WTC11 (cell line): ENCODE measurements at regions not wholly inside any gene's neighbourhood (a gene's known extent, or its start where the extent isn't known, plus 50 kb on each side); places are given as distances from the start of the nearest gene placed in this dataset.

Experiments
- ATAC-seq: fragments of 200-7000 bp; cut with Tn5 transposase; 2 replicates; pipeline ENCODE4 v1.10.0; 2021; ENCODE audit warnings: mild to moderate bottlenecking, moderate library complexity
- CTCF ChIA-PET: fragments of 300-600 bp; sonication (Branson Sonifier 250); formaldehyde crosslinking; loops from one replicate; lab custom pipeline; 2021; ENCODE audit warnings: antibody characterized with exemption; lab: Charles Lee
- POLR2A ChIA-PET: fragments of 350-600 bp; sonication (Branson Sonifier 250); formaldehyde crosslinking; loops from one replicate; lab custom pipeline; 2021; ENCODE audit warnings: antibody characterized with exemption; lab: Charles Lee
- DNase-seq: peaks from one replicate; pipeline ENCODE4 v3.0.0; 2021; ENCODE audit warnings: low spot score
- H3K27ac Mint-ChIP-seq: 2 replicates; pipeline ENCODE4 v1.8.0; 2021; ENCODE audit warnings: mixed read lengths
- H3K27me3 Mint-ChIP-seq: 2 replicates; pipeline ENCODE4 v1.8.0; 2021; ENCODE audit warnings: low read depth, mild to moderate bottlenecking, moderate library complexity, mixed read lengths
- H3K36me3 Mint-ChIP-seq: 2 replicates; pipeline ENCODE4 v1.8.0; 2021; ENCODE audit warnings: mixed read lengths
- H3K4me1 Mint-ChIP-seq: 2 replicates; pipeline ENCODE4 v1.8.0; 2022; ENCODE audit warnings: mixed read lengths
- H3K4me3 Mint-ChIP-seq: 2 replicates; pipeline ENCODE4 v1.8.0; 2021; ENCODE audit warnings: mild to moderate bottlenecking, moderate library complexity, mixed read lengths
- H3K9me3 Mint-ChIP-seq: 2 replicates; pipeline ENCODE4 v1.8.0; 2021; ENCODE audit warnings: mixed read lengths
- ATF1 ChIP-seq: sonication (generic); formaldehyde crosslinking; IDR thresholded peaks from 2 replicates; pipeline ENCODE4 v1.8.1; 2023; ENCODE audit warnings: mild to moderate bottlenecking, moderate library complexity, missing genetic modification reagents
- ATF3 ChIP-seq: sonication (generic); formaldehyde crosslinking; conservative IDR thresholded peaks from 2 replicates; pipeline ENCODE4 v1.8.1; 2022; ENCODE audit warnings: mild to moderate bottlenecking, missing genetic modification reagents
- E2F4 ChIP-seq: sonication (generic); formaldehyde crosslinking; IDR thresholded peaks from 2 replicates; pipeline ENCODE4 v1.8.1; 2022; ENCODE audit warnings: low read depth, mild to moderate bottlenecking, moderate library complexity, missing genetic modification reagents, borderline replicate concordance
- FOXP1 ChIP-seq: sonication (generic); formaldehyde crosslinking; IDR thresholded peaks from 2 replicates; pipeline ENCODE4 v1.8.0; 2022; ENCODE audit warnings: missing genetic modification reagents, mild to moderate bottlenecking, moderate library complexity, borderline replicate concordance
- FOXP4 ChIP-seq: sonication (generic); formaldehyde crosslinking; IDR thresholded peaks from 2 replicates; pipeline ENCODE4 v1.8.0; 2022; ENCODE audit warnings: mild to moderate bottlenecking, missing genetic modification reagents
- GABPB1 ChIP-seq: sonication (generic); formaldehyde crosslinking; IDR thresholded peaks from 2 replicates; pipeline ENCODE4 v1.8.1; 2023; ENCODE audit warnings: mild to moderate bottlenecking, missing genetic modification reagents
- IRF2 ChIP-seq: sonication (generic); formaldehyde crosslinking; IDR thresholded peaks from 2 replicates; pipeline ENCODE4 v1.8.0; 2022; ENCODE audit warnings: low read depth, missing genetic modification reagents, borderline replicate concordance
- JUN ChIP-seq: sonication (generic); formaldehyde crosslinking; IDR thresholded peaks from 2 replicates; pipeline ENCODE4 v1.8.0; 2023; ENCODE audit warnings: mild to moderate bottlenecking, missing genetic modification reagents
- KAT7 ChIP-seq: sonication (generic); formaldehyde crosslinking; IDR thresholded peaks from 2 replicates; pipeline ENCODE4 v1.8.1; 2023; ENCODE audit warnings: missing genetic modification reagents, mild to moderate bottlenecking, borderline replicate concordance
- MYBL2 ChIP-seq: sonication (generic); formaldehyde crosslinking; IDR thresholded peaks from 2 replicates; pipeline ENCODE4 v1.8.1; 2023; ENCODE audit warnings: mild to moderate bottlenecking, moderate library complexity, missing genetic modification reagents
- NR1H2 ChIP-seq: sonication (generic); formaldehyde crosslinking; IDR thresholded peaks from 2 replicates; pipeline ENCODE4 v1.9.0; 2021; ENCODE audit warnings: mild to moderate bottlenecking, moderate library complexity, missing genetic modification reagents
- NR2C2 ChIP-seq: sonication (generic); formaldehyde crosslinking; IDR thresholded peaks from 2 replicates; pipeline ENCODE4 v1.8.0; 2022; ENCODE audit warnings: mild to moderate bottlenecking, missing genetic modification reagents
- ZNF121 ChIP-seq: sonication (generic); formaldehyde crosslinking; IDR thresholded peaks from 2 replicates; pipeline ENCODE4 v1.8.0; 2023; ENCODE audit warnings: missing genetic modification reagents
- ZNF219 ChIP-seq: sonication (generic); formaldehyde crosslinking; IDR thresholded peaks from 2 replicates; pipeline ENCODE4 v1.8.0; 2023; ENCODE audit warnings: missing genetic modification reagents, mild to moderate bottlenecking, borderline replicate concordance
- ZNF232 ChIP-seq: sonication (generic); formaldehyde crosslinking; IDR thresholded peaks from 2 replicates; pipeline ENCODE4 v1.8.0; 2022; ENCODE audit warnings: mild to moderate bottlenecking, missing genetic modification reagents
- ZNF396 ChIP-seq: fragments of 250-450 bp; sonication (Bioruptor Pico); IDR thresholded peaks from 2 replicates; pipeline ENCODE4 v1.8.0; 2021; ENCODE audit warnings: mild to moderate bottlenecking, moderate library complexity, borderline replicate concordance
- ZNF425 ChIP-seq: fragments of 250-450 bp; sonication (Bioruptor Pico); conservative IDR thresholded peaks from 2 replicates; pipeline ENCODE4 v1.9.0; 2021; ENCODE audit warnings: mild to moderate bottlenecking
- ZNF512 ChIP-seq: sonication (generic); formaldehyde crosslinking; IDR thresholded peaks from 2 replicates; pipeline ENCODE4 v1.8.1; 2022; ENCODE audit warnings: missing genetic modification reagents, borderline replicate concordance
- TF ChIP-seq, protein P1 (sequence below): sonication (generic); formaldehyde crosslinking; IDR thresholded peaks from 2 replicates; pipeline ENCODE4 v1.8.1; 2023; ENCODE audit warnings: mild to moderate bottlenecking, missing genetic modification reagents, moderate library complexity
- TF ChIP-seq, protein P2 (sequence below): sonication (generic); formaldehyde crosslinking; IDR thresholded peaks from 2 replicates; pipeline ENCODE4 v1.8.1; 2023; ENCODE audit warnings: mild to moderate bottlenecking, missing genetic modification reagents, moderate library complexity

GRCh38 chr4:62661821-62662220 is 1461.7 kb downstream of the ADGRL3 start (continued):
- TF ChIP-seq FOXP4 (CRISPR knock-in tag) (no peak), NR2C2 (CRISPR knock-in tag) (no peak), ZNF396 (CRISPR knock-in tag) (no peak), ATF1 (CRISPR knock-in tag) (no peak), KAT7 (no peak), ATF3 (CRISPR knock-in tag) (no peak), IRF2 (CRISPR knock-in tag) (no peak)
- TF ChIP-seq, all 79 proteins: peak for 0

DNA sequence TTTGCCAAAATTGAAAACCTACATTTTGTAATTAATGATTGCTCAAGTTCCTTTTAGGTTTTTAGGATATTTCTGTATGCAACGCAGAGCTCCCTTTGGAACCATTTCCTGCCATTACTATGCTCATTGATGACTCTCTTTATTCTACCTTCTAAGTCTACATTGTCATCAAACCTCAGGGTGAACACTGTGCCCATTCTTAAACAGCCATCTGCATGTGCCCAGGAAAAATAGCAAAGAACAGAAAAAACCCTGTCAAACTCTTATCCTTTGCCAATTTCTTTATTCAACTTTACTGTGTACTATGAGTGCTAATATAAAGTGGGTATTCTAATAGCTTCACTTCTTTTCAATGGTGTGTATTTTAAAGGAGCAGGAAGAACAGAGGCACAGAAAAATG is 1455.9 kb downstream of the ADGRL3 start:
- CTCF ChIA-PET: no interaction called here
- peaks cover 3% of the 10 kb centered on the region; the same call in 1 of the 2 replicates for H3K4me1 Mint-ChIP-seq

DNA sequence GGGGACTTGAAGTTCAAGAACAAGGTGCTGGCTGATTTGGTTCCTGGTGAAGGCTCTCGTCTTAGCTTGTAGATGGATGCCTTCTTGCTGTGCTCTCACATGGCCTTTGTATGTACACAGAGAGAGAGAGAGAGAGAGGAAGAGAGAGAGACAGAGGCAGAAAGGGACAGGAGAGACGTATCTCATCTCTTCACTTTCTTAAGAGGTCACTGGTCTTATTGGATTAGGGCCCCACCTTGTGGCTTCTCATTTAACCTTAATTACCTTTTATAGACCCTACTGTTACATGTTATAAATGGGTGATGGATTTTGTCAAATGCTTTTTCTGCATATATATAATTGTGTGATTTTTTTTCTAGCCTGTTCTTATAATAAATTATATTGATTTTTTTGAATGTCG is 1444.2 kb downstream of the ADGRL3 start:
- peak; percentile 96 for ATAC-seq
- no peak overlapping the region for H3K4me3 Mint-ChIP-seq
- TF ChIP-seq ZNF121 (0 out of 2 replicates have a peak, but pooled peaks have one; percentile 9), JUN (CRISPR knock-in tag) (no peak), FOXP1 (CRISPR knock-in tag) (no peak), MYBL2 (CRISPR knock-in tag) (no peak)
- TF ChIP-seq, protein P1, sequence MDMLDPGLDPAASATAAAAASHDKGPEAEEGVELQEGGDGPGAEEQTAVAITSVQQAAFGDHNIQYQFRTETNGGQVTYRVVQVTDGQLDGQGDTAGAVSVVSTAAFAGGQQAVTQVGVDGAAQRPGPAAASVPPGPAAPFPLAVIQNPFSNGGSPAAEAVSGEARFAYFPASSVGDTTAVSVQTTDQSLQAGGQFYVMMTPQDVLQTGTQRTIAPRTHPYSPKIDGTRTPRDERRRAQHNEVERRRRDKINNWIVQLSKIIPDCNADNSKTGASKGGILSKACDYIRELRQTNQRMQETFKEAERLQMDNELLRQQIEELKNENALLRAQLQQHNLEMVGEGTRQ (CRISPR knock-in tag): no peak
- no peaks in the 10 kb centered on the region for H3K36me3 Mint-ChIP-seq
- H3K4me1 Mint-ChIP-seq: no peaks in the 10 kb centered on the region
- H3K9me3 Mint-ChIP-seq: no peaks in the 10 kb centered on the region
- ChIA-PET POLR2A (no interaction called here), CTCF (interaction anchor here (0.6 to 1.9 kb wide), 4 partner anchors 49 to 984 kb away, joined by 3 to 13 read pairs (median 4); no protein-coding TSS in a partner anchor)
- H3K27me3 Mint-ChIP-seq: no peaks in the 10 kb centered on the region
- DNase-seq: peak; percentile 18
- H3K27ac Mint-ChIP-seq: no peak overlapping the region

More for the DNA sequence above, 1455.9 kb downstream of the ADGRL3 start:
- Mint-ChIP-seq H3K27me3 (no peaks in the 10 kb centered on the region), H3K9me3 (no peaks in the 10 kb centered on the region), H3K4me3 (no peak overlapping the region), H3K36me3 (no peaks in the 10 kb centered on the region), H3K27ac (no peak overlapping the region)
- ATAC-seq (no peak), DNase-seq (no peak)
- TF ChIP-seq GABPB1 (no peak), JUN (CRISPR knock-in tag) (no peak)
- TF ChIP-seq, protein P2, sequence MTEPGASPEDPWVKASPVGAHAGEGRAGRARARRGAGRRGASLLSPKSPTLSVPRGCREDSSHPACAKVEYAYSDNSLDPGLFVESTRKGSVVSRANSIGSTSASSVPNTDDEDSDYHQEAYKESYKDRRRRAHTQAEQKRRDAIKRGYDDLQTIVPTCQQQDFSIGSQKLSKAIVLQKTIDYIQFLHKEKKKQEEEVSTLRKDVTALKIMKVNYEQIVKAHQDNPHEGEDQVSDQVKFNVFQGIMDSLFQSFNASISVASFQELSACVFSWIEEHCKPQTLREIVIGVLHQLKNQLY (CRISPR knock-in tag): no peak
- POLR2A ChIA-PET: no interaction called here

DNA sequence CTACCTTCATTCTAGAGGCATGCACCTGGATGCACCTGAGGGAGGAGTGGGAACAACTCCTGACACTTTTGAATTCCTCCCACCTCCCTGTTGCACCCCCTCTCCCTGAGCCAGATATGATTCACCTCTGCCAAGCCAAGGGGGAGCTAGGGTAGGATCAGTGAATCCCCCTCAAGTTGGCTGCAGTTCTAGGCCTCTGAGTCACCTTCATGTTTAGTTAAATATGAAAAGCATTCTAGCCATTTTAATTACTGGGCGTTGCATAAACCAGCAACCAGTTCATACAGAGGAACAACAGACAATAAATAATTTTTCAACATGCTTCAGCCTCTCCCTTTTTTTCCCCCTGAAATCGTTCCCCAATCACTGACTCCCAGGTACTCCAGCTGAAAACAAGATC is 1440.2 kb downstream of the ADGRL3 start:
- Mint-ChIP-seq H3K9me3 (no peaks in the 10 kb centered on the region), H3K27ac (no peak overlapping the region), H3K27me3 (no peaks in the 10 kb centered on the region), H3K4me1 (no peaks in the 10 kb centered on the region), H3K4me3 (no peak overlapping the region), H3K36me3 (no peaks in the 10 kb centered on the region)
- ChIA-PET POLR2A (no interaction called here), CTCF (no interaction called here)
- no peak; the same call in 1 of the 2 replicates for ATAC-seq
- TF ChIP-seq ZNF219 (no peak), ZNF232 (no peak), NR2C2 (CRISPR knock-in tag) (no peak), MYBL2 (CRISPR knock-in tag) (no peak), ZNF425 (no peak), ZNF512 (CRISPR knock-in tag) (no peak), KAT7 (no peak), NR1H2 (CRISPR knock-in tag) (no peak), ZNF121 (no peak), ATF3 (CRISPR knock-in tag) (no peak), E2F4 (CRISPR knock-in tag) (no peak)
- DNase-seq: no peak
